GM12801 (cell line): ENCODE measurements at regions not wholly inside any gene's neighbourhood (a gene's known extent, or its start where the extent isn't known, plus 50 kb on each side); places are given as distances from the start of the nearest gene placed in this dataset.

Experiments
- CTCF ChIP-seq: IDR thresholded peaks from one replicate; pipeline ENCODE4 v1.5.1; 2011; ENCODE audit warnings: control low read depth; ENCODE audit not compliant: insufficient read length; ENCODE audit errors: extremely low read depth

GRCh38 chr1:208506812-208507211 is 262.6 kb upstream of the PLXNA2 start:
- no peak for TF ChIP-seq CTCF

GRCh38 chr1:208509072-208509471 is 264.9 kb upstream of the PLXNA2 start:
- TF ChIP-seq CTCF = no peak

- TF ChIP-seq CTCF = no peak
Observed at GRCh38 chr1:208510192-208510952, 266.2 kb upstream of the PLXNA2 start.

GRCh38 chr1:208511242-208511860 is 267.2 kb upstream of the PLXNA2 start:
- TF ChIP-seq CTCF = no peak

- TF ChIP-seq CTCF = no peak
Observed at GRCh38 chr1:208513799-208514198, 269.6 kb upstream of the PLXNA2 start.

GRCh38 chr1:208515129-208515528 is 270.9 kb upstream of the PLXNA2 start:
- TF ChIP-seq CTCF = no peak

GRCh38 chr1:208516780-208517179 is 272.6 kb upstream of the PLXNA2 start:
- no peak for TF ChIP-seq CTCF
